Astrocyte (in vitro differentiated cells and primary cell): ENCODE measurements at regions not wholly inside any gene's neighbourhood (a gene's known extent, or its start where the extent isn't known, plus 50 kb on each side); places are given as distances from the start of the nearest gene placed in this dataset.

Experiments
- CTCF ChIP-seq: IDR thresholded peaks from 2 replicates; pipeline ENCODE4 v1.5.1; 2011; ENCODE audit warnings: low read depth, mild to moderate bottlenecking, inconsistent platforms, low read length, moderate library complexity; ENCODE audit not compliant: insufficient read depth
- EZH2 ChIP-seq: IDR thresholded peaks from 2 replicates; pipeline ENCODE4 v1.6.1; 2012; ENCODE audit warnings: mild to moderate bottlenecking, low read length, inconsistent platforms; ENCODE audit not compliant: insufficient read depth

GRCh38 chr3:163722405-163722804 lies 1355.9 kb downstream of the SI start:
- TF ChIP-seq CTCF: no peak
- TF ChIP-seq EZH2: no peak
